HG03460 (cell line): ENCODE measurements at regions not wholly inside any gene's neighbourhood (a gene's known extent, or its start where the extent isn't known, plus 50 kb on each side); places are given as distances from the start of the nearest gene placed in this dataset.

ENCODE experiments used
- ATAC-seq: cut with Tn5 transposase; IDR thresholded peaks from one replicate; pipeline ENCODE4 v1.9.1; 2021; ENCODE audit not compliant: unreplicated experiment

- ATAC-seq: no peak
These were observed 1432.4 kb downstream of the UQCRFS1 start for GRCh38 chr19:27780367-27781075.

- ATAC-seq: no peak
These were observed 1433.0 kb downstream of the UQCRFS1 start for GRCh38 chr19:27779954-27780353.

GRCh38 chr19:27777726-27778125 lies 1435.2 kb downstream of the UQCRFS1 start:
- no peak for ATAC-seq

GRCh38 chr19:27777242-27777641 lies 1435.7 kb downstream of the UQCRFS1 start:
- no peak for ATAC-seq

- ATAC-seq: no peak
These were observed 1436.4 kb downstream of the UQCRFS1 start for GRCh38 chr19:27776524-27776923.

GRCh38 chr19:27776020-27776419 lies 1436.9 kb downstream of the UQCRFS1 start:
- no peak for ATAC-seq

GRCh38 chr19:27775395-27775794 lies 1437.6 kb downstream of the UQCRFS1 start:
- no peak for ATAC-seq

- ATAC-seq: no peak
These were observed 1438.1 kb downstream of the UQCRFS1 start for GRCh38 chr19:27774827-27775226.

GRCh38 chr19:27774337-27774736 lies 1438.6 kb downstream of the UQCRFS1 start:
- no peak for ATAC-seq

- no peak for ATAC-seq
These were observed 1439.4 kb downstream of the UQCRFS1 start for GRCh38 chr19:27773318-27774094.

- ATAC-seq: no peak
These were observed 1440.9 kb downstream of the UQCRFS1 start for GRCh38 chr19:27772059-27772458.

GRCh38 chr19:27770095-27770494 lies 1442.9 kb downstream of the UQCRFS1 start:
- no peak for ATAC-seq

GRCh38 chr19:27767234-27767633 lies 1445.7 kb downstream of the UQCRFS1 start:
- ATAC-seq: no peak

GRCh38 chr19:27765912-27766725 lies 1446.8 kb downstream of the UQCRFS1 start:
- no peak for ATAC-seq

- ATAC-seq: no peak
These were observed 1447.6 kb downstream of the UQCRFS1 start for GRCh38 chr19:27765397-27765796.

GRCh38 chr19:27764186-27764804 lies 1448.7 kb downstream of the UQCRFS1 start:
- ATAC-seq: no peak

- no peak for ATAC-seq
These were observed 1450.0 kb downstream of the UQCRFS1 start for GRCh38 chr19:27762933-27763332.

- ATAC-seq: no peak
These were observed 1453.1 kb downstream of the UQCRFS1 start for GRCh38 chr19:27759896-27760295.

- ATAC-seq: no peak
These were observed 1454.1 kb downstream of the UQCRFS1 start for GRCh38 chr19:27758626-27759505.

- no peak for ATAC-seq
These were observed 1458.3 kb downstream of the UQCRFS1 start for GRCh38 chr19:27754700-27755099.
